ENCODE measurements at regions not wholly inside any gene's neighbourhood (a gene's known extent, or its start where the extent isn't known, plus 50 kb on each side); places are given as distances from the start of the nearest gene placed in this dataset.
"Not testable (repeated sequence)": the region's sequence is repeated elsewhere in the genome, so short reads cannot be mapped to it uniquely, and the experiment has no call there.

DNA sequence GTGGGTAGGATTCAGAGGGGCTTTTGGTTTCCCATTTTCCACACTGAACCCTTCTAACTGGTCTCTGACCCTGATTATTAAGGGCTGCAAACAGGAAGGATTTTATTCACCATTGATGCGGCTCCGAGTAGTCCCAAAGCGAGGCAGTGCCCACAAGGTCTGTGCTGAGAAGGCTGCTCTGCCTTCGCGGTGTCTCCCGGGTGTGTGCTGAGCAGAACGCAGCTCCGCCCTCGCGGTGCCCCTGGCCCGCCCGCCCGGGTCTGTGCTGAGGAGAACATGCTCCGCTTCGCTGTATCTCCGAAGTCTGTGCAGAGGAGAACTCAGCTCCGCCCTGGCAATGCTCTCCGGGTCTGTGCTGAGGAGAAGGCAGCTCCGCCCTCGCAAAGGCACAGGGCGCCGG lies 530.7 kb downstream of the FOXD4L4 start:
- ATAC-seq: peak in 1 of 2 donors; percentile 44
- H3K9me3 Mint-ChIP-seq; H3K36me3 Mint-ChIP-seq; H3K27ac Mint-ChIP-seq; DNase-seq (ENCODE audit: low spot score in 2 of 2): not testable (repeated sequence)

- ATAC-seq; DNase-seq (ENCODE audit: low spot score in 2 of 2); H3K27ac Mint-ChIP-seq: not testable (repeated sequence)
Measured at GRCh38 chr9:66269024-66269423, 532.1 kb downstream of the FOXD4L4 start.

DNA sequence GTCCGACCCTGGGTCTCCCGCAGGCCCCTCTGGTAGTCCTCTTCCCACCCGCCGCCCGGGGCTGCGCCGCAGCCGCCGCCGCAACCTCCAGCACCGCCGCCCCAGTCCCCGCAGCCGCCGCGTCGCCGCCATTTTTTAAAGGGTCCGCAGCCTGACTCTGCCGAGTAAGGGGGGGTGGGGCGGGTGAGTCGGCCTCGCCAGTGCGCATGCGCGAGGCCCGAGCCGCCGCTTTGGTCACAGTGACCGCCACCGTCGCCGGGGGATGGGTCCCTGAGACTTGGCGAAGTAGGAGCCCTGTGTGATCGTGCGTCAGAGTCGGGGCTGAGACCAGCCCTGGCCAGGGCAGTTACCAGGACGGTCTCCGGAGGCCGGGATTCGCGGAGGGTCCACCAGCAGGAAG lies 532.8 kb downstream of the FOXD4L4 start:
- H3K36me3 Mint-ChIP-seq, H3K9me3 Mint-ChIP-seq: not testable (repeated sequence)
- H3K27ac Mint-ChIP-seq: peak overlapping the region in 1 of 2 donors; percentile 96
- ATAC-seq (peak in 1 of 2 donors; percentile 61), DNase-seq (ENCODE audit: low spot score in 2 of 2) (peak; percentile 15 to 79)

More at GRCh38 chr9:66269024-66269423, 532.1 kb downstream of the FOXD4L4 start:
- not testable (repeated sequence) for H3K36me3 Mint-ChIP-seq, H3K9me3 Mint-ChIP-seq

DNA sequence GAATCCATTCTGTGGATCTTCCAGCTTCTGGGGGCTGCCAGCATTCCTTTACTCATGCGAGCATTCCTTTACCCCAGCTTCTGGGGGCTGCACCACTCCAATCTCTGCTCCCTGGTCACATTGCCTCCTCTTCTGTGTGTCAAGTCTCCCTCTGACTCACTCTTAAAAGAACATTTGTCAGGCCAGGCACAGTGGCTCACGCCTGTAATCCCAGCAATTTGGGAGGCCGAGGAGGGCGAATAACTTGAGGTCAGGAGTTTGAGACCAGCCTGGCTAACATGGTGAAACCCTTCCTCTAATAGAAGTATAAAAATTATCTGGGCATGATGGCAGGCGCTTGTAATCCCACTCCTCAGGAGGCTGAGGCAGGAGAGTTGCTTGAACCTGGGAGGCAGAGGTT lies 541.9 kb downstream of the FOXD4L4 start:
- H3K36me3 Mint-ChIP-seq; ATAC-seq; H3K27ac Mint-ChIP-seq; DNase-seq (ENCODE audit: low spot score in 2 of 2); H3K9me3 Mint-ChIP-seq: not testable (repeated sequence)
